ENCODE measurements at regions not wholly inside any gene's neighbourhood (a gene's known extent, or its start where the extent isn't known, plus 50 kb on each side); places are given as distances from the start of the nearest gene placed in this dataset.

GRCh38 chr5:44622331-44622730 lies 186.4 kb upstream of the MRPS30 start:
- Histone ChIP-seq H3K36me3 (no peaks in the 10 kb centered on the region), H3K27me3 (no peaks in the 10 kb centered on the region), H3K4me1 (no peaks in the 10 kb centered on the region), H3K9ac (ENCODE audit: low read depth in 2 of 2, low read length in 2 of 2) (no peak overlapping the region), H3K9me3 (no peaks in the 10 kb centered on the region), H3K27ac (no peak overlapping the region), H3K4me3 (no peak overlapping the region)
- intact Hi-C loops (cut with DNase I), result no loop called here
- no peak for TF ChIP-seq CTCF (IDR thresholded peaks at IDR 0.05)
- no peak for DNase-seq

GRCh38 chr5:44619875-44620610 lies 188.7 kb upstream of the MRPS30 start:
- intact Hi-C loops (cut with DNase I), result no loop called here
- no peak for DNase-seq
- Histone ChIP-seq H3K9ac (ENCODE audit: low read depth in 2 of 2, low read length in 2 of 2) (no peak overlapping the region), H3K36me3 (no peaks in the 10 kb centered on the region), H3K4me3 (no peak overlapping the region), H3K27me3 (no peaks in the 10 kb centered on the region), H3K9me3 (no peaks in the 10 kb centered on the region), H3K27ac (no peak overlapping the region), H3K4me1 (no peaks in the 10 kb centered on the region)
- no peak for TF ChIP-seq CTCF (IDR thresholded peaks at IDR 0.05)

- intact Hi-C loops (cut with DNase I), result no loop called here
- Histone ChIP-seq H3K27me3 (no peaks in the 10 kb centered on the region), H3K9me3 (no peaks in the 10 kb centered on the region), H3K4me3 (no peak overlapping the region), H3K36me3 (no peaks in the 10 kb centered on the region), H3K9ac (ENCODE audit: low read depth in 2 of 2, low read length in 2 of 2) (no peak overlapping the region), H3K27ac (no peak overlapping the region), H3K4me1 (no peaks in the 10 kb centered on the region)
- TF ChIP-seq CTCF (IDR thresholded peaks at IDR 0.05), result no peak
- DNase-seq, result no peak
Observed at GRCh38 chr5:44614845-44615244, 193.9 kb upstream of the MRPS30 start.

- Histone ChIP-seq H3K27ac (no peak overlapping the region), H3K4me3 (no peak overlapping the region), H3K9me3 (no peaks in the 10 kb centered on the region), H3K27me3 (no peaks in the 10 kb centered on the region), H3K36me3 (no peaks in the 10 kb centered on the region), H3K9ac (ENCODE audit: low read depth in 2 of 2, low read length in 2 of 2) (no peak overlapping the region), H3K4me1 (no peaks in the 10 kb centered on the region)
- TF ChIP-seq CTCF (IDR thresholded peaks at IDR 0.05), result no peak
- intact Hi-C loops (cut with DNase I), result no loop called here
- DNase-seq, result no peak
Observed at GRCh38 chr5:44613936-44614335, 194.8 kb upstream of the MRPS30 start.

- no peaks in the 10 kb centered on the region for H3K36me3 ChIP-seq
- no peak overlapping the region for H3K4me3 ChIP-seq
- H3K9me3 ChIP-seq, result no peaks in the 10 kb centered on the region
- TF ChIP-seq CTCF (IDR thresholded peaks at IDR 0.05), result no peak
- no peak for DNase-seq
- H3K4me1 ChIP-seq, result no peaks in the 10 kb centered on the region
- intact Hi-C loops (cut with DNase I), result no loop called here
- no peaks in the 10 kb centered on the region for H3K27me3 ChIP-seq
- no peak overlapping the region for H3K27ac ChIP-seq
- H3K9ac ChIP-seq (ENCODE audit: low read depth in 2 of 2, low read length in 2 of 2), result no peak overlapping the region
Observed at GRCh38 chr5:44605926-44606325, 202.8 kb upstream of the MRPS30 start.

All from colonic mucosa (tissue), 4 donors.